ENCODE measurements at regions not wholly inside any gene's neighbourhood (a gene's known extent, or its start where the extent isn't known, plus 50 kb on each side); places are given as distances from the start of the nearest gene placed in this dataset.

DNA sequence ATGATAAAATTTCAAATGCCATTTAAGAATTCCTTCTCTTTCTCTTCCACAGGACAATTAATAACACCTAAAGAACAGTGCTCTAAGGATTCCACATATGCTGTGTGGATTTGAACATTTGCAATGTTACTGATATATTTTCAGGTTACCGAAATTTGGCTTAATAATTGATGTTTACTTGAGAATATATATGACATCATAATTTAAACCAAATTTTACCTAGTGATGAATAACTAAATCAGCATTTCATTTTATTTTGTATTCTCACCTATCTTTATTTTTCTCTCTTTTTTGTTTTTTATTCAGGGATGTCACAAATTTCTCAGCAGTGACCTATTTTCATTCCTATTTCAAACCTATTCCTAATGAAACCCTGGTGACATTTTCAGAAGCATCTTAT lies 429.6 kb downstream of the SLCO4C1 start:
- TF ChIP-seq, protein P1, sequence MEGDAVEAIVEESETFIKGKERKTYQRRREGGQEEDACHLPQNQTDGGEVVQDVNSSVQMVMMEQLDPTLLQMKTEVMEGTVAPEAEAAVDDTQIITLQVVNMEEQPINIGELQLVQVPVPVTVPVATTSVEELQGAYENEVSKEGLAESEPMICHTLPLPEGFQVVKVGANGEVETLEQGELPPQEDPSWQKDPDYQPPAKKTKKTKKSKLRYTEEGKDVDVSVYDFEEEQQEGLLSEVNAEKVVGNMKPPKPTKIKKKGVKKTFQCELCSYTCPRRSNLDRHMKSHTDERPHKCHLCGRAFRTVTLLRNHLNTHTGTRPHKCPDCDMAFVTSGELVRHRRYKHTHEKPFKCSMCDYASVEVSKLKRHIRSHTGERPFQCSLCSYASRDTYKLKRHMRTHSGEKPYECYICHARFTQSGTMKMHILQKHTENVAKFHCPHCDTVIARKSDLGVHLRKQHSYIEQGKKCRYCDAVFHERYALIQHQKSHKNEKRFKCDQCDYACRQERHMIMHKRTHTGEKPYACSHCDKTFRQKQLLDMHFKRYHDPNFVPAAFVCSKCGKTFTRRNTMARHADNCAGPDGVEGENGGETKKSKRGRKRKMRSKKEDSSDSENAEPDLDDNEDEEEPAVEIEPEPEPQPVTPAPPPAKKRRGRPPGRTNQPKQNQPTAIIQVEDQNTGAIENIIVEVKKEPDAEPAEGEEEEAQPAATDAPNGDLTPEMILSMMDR (IDR thresholded peaks at IDR 0.05; ENCODE audit: low read depth, low read length, missing input control) = no peak
- TF ChIP-seq EGR1 (IDR thresholded peaks at IDR 0.05; ENCODE audit: low read depth in 2 of 2) = no peak
- TF ChIP-seq, protein P2, sequence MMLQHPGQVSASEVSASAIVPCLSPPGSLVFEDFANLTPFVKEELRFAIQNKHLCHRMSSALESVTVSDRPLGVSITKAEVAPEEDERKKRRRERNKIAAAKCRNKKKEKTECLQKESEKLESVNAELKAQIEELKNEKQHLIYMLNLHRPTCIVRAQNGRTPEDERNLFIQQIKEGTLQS (IDR thresholded peaks at IDR 0.05) = no peak
- TF ChIP-seq TAF1 (conservative IDR thresholded peaks at IDR 0.05) = no peak
- no peak for TF ChIP-seq JUND (IDR thresholded peaks at IDR 0.05)
- no peak for TF ChIP-seq YY1 (IDR thresholded peaks at IDR 0.05)
- TF ChIP-seq, protein P3, sequence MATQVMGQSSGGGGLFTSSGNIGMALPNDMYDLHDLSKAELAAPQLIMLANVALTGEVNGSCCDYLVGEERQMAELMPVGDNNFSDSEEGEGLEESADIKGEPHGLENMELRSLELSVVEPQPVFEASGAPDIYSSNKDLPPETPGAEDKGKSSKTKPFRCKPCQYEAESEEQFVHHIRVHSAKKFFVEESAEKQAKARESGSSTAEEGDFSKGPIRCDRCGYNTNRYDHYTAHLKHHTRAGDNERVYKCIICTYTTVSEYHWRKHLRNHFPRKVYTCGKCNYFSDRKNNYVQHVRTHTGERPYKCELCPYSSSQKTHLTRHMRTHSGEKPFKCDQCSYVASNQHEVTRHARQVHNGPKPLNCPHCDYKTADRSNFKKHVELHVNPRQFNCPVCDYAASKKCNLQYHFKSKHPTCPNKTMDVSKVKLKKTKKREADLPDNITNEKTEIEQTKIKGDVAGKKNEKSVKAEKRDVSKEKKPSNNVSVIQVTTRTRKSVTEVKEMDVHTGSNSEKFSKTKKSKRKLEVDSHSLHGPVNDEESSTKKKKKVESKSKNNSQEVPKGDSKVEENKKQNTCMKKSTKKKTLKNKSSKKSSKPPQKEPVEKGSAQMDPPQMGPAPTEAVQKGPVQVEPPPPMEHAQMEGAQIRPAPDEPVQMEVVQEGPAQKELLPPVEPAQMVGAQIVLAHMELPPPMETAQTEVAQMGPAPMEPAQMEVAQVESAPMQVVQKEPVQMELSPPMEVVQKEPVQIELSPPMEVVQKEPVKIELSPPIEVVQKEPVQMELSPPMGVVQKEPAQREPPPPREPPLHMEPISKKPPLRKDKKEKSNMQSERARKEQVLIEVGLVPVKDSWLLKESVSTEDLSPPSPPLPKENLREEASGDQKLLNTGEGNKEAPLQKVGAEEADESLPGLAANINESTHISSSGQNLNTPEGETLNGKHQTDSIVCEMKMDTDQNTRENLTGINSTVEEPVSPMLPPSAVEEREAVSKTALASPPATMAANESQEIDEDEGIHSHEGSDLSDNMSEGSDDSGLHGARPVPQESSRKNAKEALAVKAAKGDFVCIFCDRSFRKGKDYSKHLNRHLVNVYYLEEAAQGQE (IDR thresholded peaks at IDR 0.05) = no peak
- no peak for TF ChIP-seq RAD21 (IDR thresholded peaks at IDR 0.05)
- no peak for TF ChIP-seq NR2F2 (IDR thresholded peaks at IDR 0.05)
- no peak for TF ChIP-seq GABPA (IDR thresholded peaks at IDR 0.05 in 1 of 2, conservative IDR thresholded peaks at IDR 0.05 in 1 of 2)
- TF ChIP-seq RXRA (IDR thresholded peaks at IDR 0.05) = no peak
- no peak for TF ChIP-seq FOXA1 (IDR thresholded peaks at IDR 0.05)
- no peak for TF ChIP-seq SP1 (IDR thresholded peaks at IDR 0.05)

All from liver (tissue), 3 donors.